SK-N-SH (cell line): ENCODE measurements at regions not wholly inside any gene's neighbourhood (a gene's known extent, or its start where the extent isn't known, plus 50 kb on each side); places are given as distances from the start of the nearest gene placed in this dataset.

Source experiments
- EP300 ChIP-seq, 2 experiments: IDR thresholded peaks; 2 replicates each; pipeline versions ENCODE4 v1.4.0 to v1.6.1; 2012; ENCODE audit warnings: borderline replicate concordance in 1 of 2, low read depth in 1 of 2, low read length in 1 of 2
- JUND ChIP-seq: IDR thresholded peaks from 2 replicates; pipeline ENCODE4 v1.4.0; 2012
- POLR2AphosphoS5 ChIP-seq: IDR thresholded peaks from 2 replicates; pipeline ENCODE4 v1.6.1; 2012; ENCODE audit warnings: low read depth, low read length
- TEAD4 ChIP-seq: IDR thresholded peaks from 2 replicates; pipeline ENCODE4 v1.4.0; 2012; ENCODE audit warnings: mild to moderate bottlenecking, borderline replicate concordance; ENCODE audit not compliant: insufficient read depth

DNA sequence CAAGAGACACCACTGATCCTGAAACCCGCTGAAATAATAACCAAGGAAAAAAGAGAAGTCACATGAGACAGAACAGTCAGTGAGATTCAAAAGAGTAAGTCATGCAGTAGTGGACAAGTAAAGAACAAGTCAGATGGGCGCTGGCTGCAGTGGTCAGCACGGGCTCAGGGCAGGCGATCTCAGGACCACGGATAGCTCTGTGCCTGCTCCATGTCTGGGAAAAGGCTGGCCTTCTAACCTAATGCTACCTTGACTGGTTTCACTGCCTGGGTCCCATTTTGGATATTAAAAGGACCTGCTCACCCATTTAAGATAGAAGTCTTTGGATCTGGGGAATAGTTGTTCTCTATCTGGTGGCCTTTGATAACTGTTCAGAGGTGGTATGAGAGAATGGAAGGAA, 61.7 kb upstream of the LCLAT1 start:
- no peak for TF ChIP-seq JUND
- TF ChIP-seq TEAD4 = no peak
- no peak for TF ChIP-seq POLR2AphosphoS5
- no peak for TF ChIP-seq EP300 (IDR thresholded peaks at IDR 0.05; ENCODE audit: borderline replicate concordance in 1 of 2, low read depth in 1 of 2, low read length in 1 of 2)
